ENCODE measurements at regions not wholly inside any gene's neighbourhood (a gene's known extent, or its start where the extent isn't known, plus 50 kb on each side); places are given as distances from the start of the nearest gene placed in this dataset.

DNA sequence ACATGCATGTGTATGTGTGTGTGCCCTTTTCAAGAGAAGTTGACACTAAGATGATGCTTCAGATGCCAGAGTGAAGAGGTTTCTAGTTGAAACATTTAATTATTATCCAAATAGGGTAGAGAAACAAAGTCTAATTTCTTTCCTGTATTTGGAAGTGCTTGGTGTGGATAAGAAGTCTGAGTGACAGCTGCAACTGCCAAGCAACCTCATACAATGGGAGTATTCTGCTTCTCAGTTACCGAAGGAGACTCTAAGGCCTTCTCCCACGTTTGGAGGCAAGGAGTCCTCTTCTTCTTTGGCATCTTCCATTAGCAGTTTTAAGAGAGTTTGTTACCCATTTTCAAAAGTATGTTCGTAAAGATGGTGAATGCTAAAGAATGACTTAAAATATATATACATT, 82.4 kb downstream of the HDGFL1 start:
- H3K27me3 ChIP-seq (ENCODE audit: control insufficient read depth, insufficient read depth, low read length), result no peaks in the 10 kb centered on the region
- no peaks in the 10 kb centered on the region for H3K9me3 ChIP-seq (ENCODE audit: control insufficient read depth, low read depth, low read length)

DNA sequence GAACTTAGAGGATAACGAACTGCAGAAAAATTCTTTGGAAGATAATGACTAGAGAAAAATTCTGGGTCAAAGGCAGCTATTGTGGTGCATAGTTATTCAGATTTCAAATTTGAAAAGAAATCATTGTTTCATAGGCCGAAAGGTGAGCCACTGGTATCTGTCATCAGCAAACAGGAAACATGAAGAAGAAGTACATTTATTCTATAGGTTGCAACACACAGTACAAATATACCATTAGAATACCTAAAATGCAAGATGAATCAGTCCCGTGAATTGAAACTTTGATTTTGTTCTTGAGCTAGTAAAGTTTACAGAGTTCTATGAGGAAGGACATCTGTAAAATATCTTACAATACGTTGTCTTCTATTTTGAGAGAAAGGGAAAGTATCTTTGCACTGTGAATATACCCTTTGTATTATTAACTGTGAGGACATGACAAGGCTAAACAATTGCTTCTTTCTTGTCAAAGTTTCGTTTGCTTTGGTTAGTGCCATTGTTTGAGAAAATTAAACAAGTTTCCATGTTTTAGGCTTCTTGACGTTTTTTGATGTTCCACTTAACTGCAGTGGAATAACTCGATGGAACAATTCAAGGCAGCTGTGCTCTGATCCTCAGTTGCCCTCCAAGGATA, 84.7 kb downstream of the HDGFL1 start:
- Histone ChIP-seq H3K4me1 (ENCODE audit: control insufficient read depth, low read depth, low read length) (peaks cover 6% of the 10 kb centered on the region), H3K9ac (ENCODE audit: low read length) (no peak overlapping the region), H3K27me3 (ENCODE audit: control insufficient read depth, insufficient read depth, low read length) (no peaks in the 10 kb centered on the region), H3K36me3 (ENCODE audit: control insufficient read depth, low read depth, low read length) (no peaks in the 10 kb centered on the region), H3K4me3 (ENCODE audit: low read length) (no peak overlapping the region), H3K27ac (ENCODE audit: low read length) (no peak overlapping the region), H3K9me3 (ENCODE audit: control insufficient read depth, low read depth, low read length) (no peaks in the 10 kb centered on the region)

More for the DNA sequence above, 82.4 kb downstream of the HDGFL1 start:
- H3K9ac ChIP-seq (ENCODE audit: low read length), result no peak overlapping the region
- H3K4me3 ChIP-seq (ENCODE audit: low read length), result no peak overlapping the region
- no peaks in the 10 kb centered on the region for H3K36me3 ChIP-seq (ENCODE audit: control insufficient read depth, low read depth, low read length)
- peaks cover 6% of the 10 kb centered on the region for H3K4me1 ChIP-seq (ENCODE audit: control insufficient read depth, low read depth, low read length)
- H3K27ac ChIP-seq (ENCODE audit: low read length), result no peak overlapping the region

DNA sequence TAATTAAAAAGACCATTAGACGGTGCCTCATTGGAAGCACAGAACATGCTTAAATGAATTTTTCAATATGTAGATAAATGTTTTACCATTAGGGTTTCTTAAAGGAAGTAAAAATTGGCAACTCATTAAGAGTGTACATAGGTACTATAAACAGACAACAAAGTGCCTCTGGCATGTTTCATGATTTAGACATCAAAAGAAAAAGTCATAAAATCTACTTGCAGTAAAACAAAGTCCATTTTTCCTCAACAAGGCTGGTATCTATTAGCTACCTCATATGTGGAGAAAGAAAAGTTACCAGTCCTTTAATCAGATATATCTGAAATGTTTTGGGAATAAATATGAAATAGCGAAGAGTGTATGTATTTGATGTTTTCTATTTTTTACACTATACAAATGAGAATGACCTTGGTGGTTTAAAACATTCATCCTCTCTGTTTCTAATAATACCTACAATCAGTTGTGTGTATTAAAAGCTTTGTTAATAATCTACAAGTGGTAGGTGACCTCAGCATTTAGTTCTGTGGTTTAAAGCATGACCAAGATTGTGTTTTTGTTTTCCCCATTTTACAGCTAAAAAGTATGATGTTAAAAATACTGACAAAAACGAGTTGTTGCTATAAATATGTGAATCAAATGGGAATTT, 87.5 kb downstream of the HDGFL1 start:
- H3K36me3 ChIP-seq (ENCODE audit: control insufficient read depth, low read depth, low read length), result no peaks in the 10 kb centered on the region
- no peak overlapping the region for H3K27ac ChIP-seq (ENCODE audit: low read length)
- H3K4me3 ChIP-seq (ENCODE audit: low read length), result no peak overlapping the region
- no peaks in the 10 kb centered on the region for H3K27me3 ChIP-seq (ENCODE audit: control insufficient read depth, insufficient read depth, low read length)
- H3K4me1 ChIP-seq (ENCODE audit: control insufficient read depth, low read depth, low read length), result peaks cover 6% of the 10 kb centered on the region
- H3K9ac ChIP-seq (ENCODE audit: low read length), result no peak overlapping the region
- no peaks in the 10 kb centered on the region for H3K9me3 ChIP-seq (ENCODE audit: control insufficient read depth, low read depth, low read length)

DNA sequence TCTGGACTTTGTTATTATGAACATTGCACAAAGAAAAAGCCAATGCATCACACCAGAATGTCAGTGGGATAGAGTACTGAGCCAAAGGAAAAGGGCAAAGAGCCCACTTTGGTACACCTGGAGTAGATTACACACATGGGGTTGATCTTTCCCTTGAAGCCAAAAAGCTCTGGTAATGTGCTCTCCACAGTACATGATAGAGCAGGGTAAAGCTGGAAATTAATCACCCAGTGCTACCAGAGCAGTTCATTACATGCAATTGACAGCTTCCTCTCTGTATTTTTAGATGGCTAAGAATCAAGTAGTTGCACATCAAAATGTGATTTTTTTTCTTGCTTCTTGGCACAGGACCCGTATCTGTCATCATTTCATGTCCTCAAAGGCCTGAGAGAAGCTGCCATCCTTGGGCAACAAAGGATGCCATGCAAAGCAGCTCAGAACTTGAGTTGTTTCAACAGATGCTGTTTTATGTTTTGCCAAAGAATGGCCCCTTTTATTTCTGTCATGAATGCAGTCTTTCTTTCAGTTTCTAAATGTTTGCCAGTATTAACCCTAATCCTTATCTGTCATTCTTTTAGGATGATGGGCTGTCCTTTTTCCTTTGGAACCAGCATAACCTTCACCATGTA, 88.1 kb downstream of the HDGFL1 start:
- no peaks in the 10 kb centered on the region for H3K27me3 ChIP-seq (ENCODE audit: control insufficient read depth, insufficient read depth, low read length)
- no peaks in the 10 kb centered on the region for H3K9me3 ChIP-seq (ENCODE audit: control insufficient read depth, low read depth, low read length)
- H3K4me3 ChIP-seq (ENCODE audit: low read length), result no peak overlapping the region
- no peak overlapping the region for H3K9ac ChIP-seq (ENCODE audit: low read length)
- peaks cover 6% of the 10 kb centered on the region for H3K4me1 ChIP-seq (ENCODE audit: control insufficient read depth, low read depth, low read length)
- H3K36me3 ChIP-seq (ENCODE audit: control insufficient read depth, low read depth, low read length), result no peaks in the 10 kb centered on the region
- no peak overlapping the region for H3K27ac ChIP-seq (ENCODE audit: low read length)

DNA sequence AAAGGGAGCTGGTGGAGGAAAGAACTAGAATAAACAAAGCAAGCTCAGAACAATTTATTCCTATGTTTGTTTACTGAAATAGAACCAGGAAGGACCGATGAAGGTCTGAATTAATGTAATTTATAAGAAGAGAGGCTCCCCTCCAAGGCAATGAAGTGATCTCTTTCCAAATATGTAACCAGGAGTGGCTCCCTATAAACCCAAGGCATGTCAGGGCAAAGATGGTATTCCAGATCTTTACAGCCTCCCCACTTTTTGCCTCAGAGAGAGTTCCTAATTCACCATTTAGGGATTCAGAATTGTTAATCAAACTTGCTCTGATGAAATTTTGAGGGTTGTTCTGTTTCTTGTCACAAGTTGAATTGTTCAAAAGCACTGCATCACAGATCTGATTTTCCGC, 88.8 kb downstream of the HDGFL1 start:
- H3K27me3 ChIP-seq (ENCODE audit: control insufficient read depth, insufficient read depth, low read length), result no peaks in the 10 kb centered on the region
- no peaks in the 10 kb centered on the region for H3K36me3 ChIP-seq (ENCODE audit: control insufficient read depth, low read depth, low read length)
- no peak overlapping the region for H3K4me3 ChIP-seq (ENCODE audit: low read length)
- H3K9ac ChIP-seq (ENCODE audit: low read length), result no peak overlapping the region
- H3K9me3 ChIP-seq (ENCODE audit: control insufficient read depth, low read depth, low read length), result no peaks in the 10 kb centered on the region
- H3K27ac ChIP-seq (ENCODE audit: low read length), result no peak overlapping the region
- peaks cover 6% of the 10 kb centered on the region for H3K4me1 ChIP-seq (ENCODE audit: control insufficient read depth, low read depth, low read length)

DNA sequence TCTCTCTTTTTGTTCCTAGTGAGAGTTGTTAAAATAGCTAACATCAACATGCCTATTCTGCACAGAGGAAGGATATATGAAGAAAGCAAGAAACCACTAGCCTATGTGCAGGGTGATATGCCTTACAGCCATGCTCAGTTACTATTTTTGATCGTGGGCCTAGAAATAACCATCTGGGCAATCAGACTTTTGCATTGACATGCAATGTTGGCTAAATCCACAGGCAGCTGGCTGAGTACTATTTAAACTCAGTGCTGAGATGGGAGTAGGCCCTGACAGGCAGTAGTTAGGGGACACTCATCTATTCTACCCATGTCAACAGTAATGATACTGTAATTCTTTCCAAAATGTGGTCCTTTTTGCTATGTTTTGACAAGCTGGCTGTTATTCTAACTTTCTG, 89.6 kb downstream of the HDGFL1 start:
- no peaks in the 10 kb centered on the region for H3K9me3 ChIP-seq (ENCODE audit: control insufficient read depth, low read depth, low read length)
- H3K4me1 ChIP-seq (ENCODE audit: control insufficient read depth, low read depth, low read length), result peaks cover 2% of the 10 kb centered on the region
- H3K36me3 ChIP-seq (ENCODE audit: control insufficient read depth, low read depth, low read length), result no peaks in the 10 kb centered on the region
- H3K27ac ChIP-seq (ENCODE audit: low read length), result no peak overlapping the region
- no peaks in the 10 kb centered on the region for H3K27me3 ChIP-seq (ENCODE audit: control insufficient read depth, insufficient read depth, low read length)
- H3K4me3 ChIP-seq (ENCODE audit: low read length), result no peak overlapping the region
- H3K9ac ChIP-seq (ENCODE audit: low read length), result no peak overlapping the region

DNA sequence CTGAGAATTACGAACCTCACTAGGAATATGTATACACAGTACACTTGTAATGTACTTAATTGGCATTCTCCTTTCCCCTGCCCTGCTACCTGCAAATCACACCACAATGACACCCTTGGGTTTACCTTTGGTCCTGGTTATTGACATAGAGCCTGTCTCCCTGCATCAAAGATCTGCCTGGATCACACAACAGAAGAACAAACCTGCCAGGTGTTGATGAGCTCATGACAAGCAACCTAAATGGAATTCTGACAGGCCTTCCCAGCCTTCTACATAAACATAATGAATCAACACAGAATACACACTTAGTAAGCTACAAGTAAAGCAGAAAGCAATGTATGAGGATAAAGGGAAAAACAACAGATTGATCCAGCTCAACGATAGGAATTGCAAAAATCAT, 95.6 kb downstream of the HDGFL1 start:
- H3K4me3 ChIP-seq (ENCODE audit: low read length), result no peak overlapping the region
- no peaks in the 10 kb centered on the region for H3K4me1 ChIP-seq (ENCODE audit: control insufficient read depth, low read depth, low read length)
- no peaks in the 10 kb centered on the region for H3K36me3 ChIP-seq (ENCODE audit: control insufficient read depth, low read depth, low read length)
- H3K27ac ChIP-seq (ENCODE audit: low read length), result no peak overlapping the region
- H3K9ac ChIP-seq (ENCODE audit: low read length), result no peak overlapping the region
- no peaks in the 10 kb centered on the region for H3K27me3 ChIP-seq (ENCODE audit: control insufficient read depth, insufficient read depth, low read length)
- H3K9me3 ChIP-seq (ENCODE audit: control insufficient read depth, low read depth, low read length), result no peaks in the 10 kb centered on the region

DNA sequence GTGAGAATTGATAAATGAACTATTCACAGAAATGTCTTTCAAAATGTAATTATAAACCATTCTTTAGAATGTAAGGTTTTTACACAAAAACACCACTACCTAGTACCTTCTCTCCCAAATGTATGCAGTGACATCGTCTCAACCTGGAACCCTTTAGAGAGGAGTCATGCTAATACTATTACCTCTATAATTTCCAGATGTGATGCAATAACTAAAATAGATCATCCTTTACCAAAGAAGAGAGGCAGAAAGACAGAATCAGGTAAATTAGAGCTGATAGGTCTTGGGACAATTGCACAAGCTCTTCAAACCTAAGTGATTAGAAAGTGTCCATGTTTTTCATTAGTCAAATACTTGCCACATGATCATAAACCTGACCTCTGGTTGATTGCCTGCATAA, 96.7 kb downstream of the HDGFL1 start:
- Histone ChIP-seq H3K9ac (ENCODE audit: low read length) (no peak overlapping the region), H3K27ac (ENCODE audit: low read length) (no peak overlapping the region), H3K4me3 (ENCODE audit: low read length) (no peak overlapping the region), H3K9me3 (ENCODE audit: control insufficient read depth, low read depth, low read length) (no peaks in the 10 kb centered on the region), H3K36me3 (ENCODE audit: control insufficient read depth, low read depth, low read length) (no peaks in the 10 kb centered on the region), H3K4me1 (ENCODE audit: control insufficient read depth, low read depth, low read length) (no peaks in the 10 kb centered on the region), H3K27me3 (ENCODE audit: control insufficient read depth, insufficient read depth, low read length) (no peaks in the 10 kb centered on the region)

DNA sequence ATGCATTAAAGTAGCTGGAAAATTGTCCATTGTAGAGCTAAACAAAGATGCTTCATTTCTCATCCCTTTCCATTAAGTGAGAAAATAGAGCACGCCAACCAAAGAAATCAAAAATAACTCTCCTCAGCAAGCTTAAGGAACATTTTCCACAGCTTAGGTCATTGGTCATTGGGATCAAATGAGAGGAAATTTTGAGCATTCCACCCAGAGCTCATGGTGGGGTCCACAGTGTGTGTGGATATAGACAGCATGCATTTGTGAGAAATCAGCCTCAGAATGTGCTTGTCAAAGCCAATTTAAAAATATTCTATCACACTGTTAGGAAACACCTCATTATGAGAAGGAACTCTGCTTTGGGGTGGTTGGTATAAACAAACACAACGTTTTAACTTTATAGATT, 97.2 kb downstream of the HDGFL1 start:
- Histone ChIP-seq H3K9ac (ENCODE audit: low read length) (no peak overlapping the region), H3K9me3 (ENCODE audit: control insufficient read depth, low read depth, low read length) (no peaks in the 10 kb centered on the region), H3K27me3 (ENCODE audit: control insufficient read depth, insufficient read depth, low read length) (no peaks in the 10 kb centered on the region), H3K27ac (ENCODE audit: low read length) (no peak overlapping the region), H3K4me3 (ENCODE audit: low read length) (no peak overlapping the region), H3K4me1 (ENCODE audit: control insufficient read depth, low read depth, low read length) (no peaks in the 10 kb centered on the region), H3K36me3 (ENCODE audit: control insufficient read depth, low read depth, low read length) (no peaks in the 10 kb centered on the region)

DNA sequence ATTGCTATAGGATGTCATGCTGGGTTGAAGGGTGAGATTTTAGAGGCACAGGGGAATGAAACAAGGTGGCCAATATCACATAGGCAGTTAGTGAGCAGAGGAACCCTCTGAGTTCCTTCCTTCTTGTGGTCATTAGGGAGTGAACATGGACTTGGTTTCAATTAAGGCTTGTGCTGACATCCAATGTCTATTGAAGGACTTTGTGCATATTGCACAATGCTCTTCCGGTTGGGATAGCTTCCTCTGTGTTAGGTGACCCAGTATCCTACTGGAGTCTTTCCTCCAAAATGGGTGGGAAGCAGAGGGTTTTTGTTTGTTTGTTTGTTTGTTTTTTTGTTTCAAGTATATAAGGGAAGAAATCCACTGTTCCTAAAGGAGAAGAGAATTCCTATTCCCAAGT, 98.5 kb downstream of the HDGFL1 start:
- Histone ChIP-seq H3K9me3 (ENCODE audit: control insufficient read depth, low read depth, low read length) (no peaks in the 10 kb centered on the region), H3K4me3 (ENCODE audit: low read length) (no peak overlapping the region), H3K9ac (ENCODE audit: low read length) (no peak overlapping the region)

DNA sequence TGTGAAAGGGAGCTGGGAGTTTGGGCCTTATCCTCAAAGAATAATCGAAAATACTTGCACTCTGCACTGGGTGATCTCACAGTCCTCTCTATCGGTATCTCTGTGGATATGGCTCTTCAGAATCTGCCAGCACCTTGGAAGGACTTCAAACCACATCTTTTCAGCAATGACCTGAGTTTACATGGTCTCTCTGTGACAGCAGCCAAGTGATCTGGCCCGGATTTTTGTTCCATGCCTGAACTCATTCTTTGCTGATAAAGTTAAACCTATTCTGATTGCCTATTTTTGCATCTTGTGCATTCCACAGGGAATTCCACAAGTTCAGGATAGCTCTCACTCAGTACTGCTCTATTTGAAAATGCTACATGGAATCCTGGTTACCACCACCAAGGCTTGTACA, 98.9 kb downstream of the HDGFL1 start:
- Histone ChIP-seq H3K4me1 (ENCODE audit: control insufficient read depth, low read depth, low read length) (no peaks in the 10 kb centered on the region), H3K36me3 (ENCODE audit: control insufficient read depth, low read depth, low read length) (no peaks in the 10 kb centered on the region)

More for the DNA sequence above, 98.5 kb downstream of the HDGFL1 start:
- no peaks in the 10 kb centered on the region for H3K36me3 ChIP-seq (ENCODE audit: control insufficient read depth, low read depth, low read length)
- no peaks in the 10 kb centered on the region for H3K27me3 ChIP-seq (ENCODE audit: control insufficient read depth, insufficient read depth, low read length)
- H3K4me1 ChIP-seq (ENCODE audit: control insufficient read depth, low read depth, low read length), result no peaks in the 10 kb centered on the region
- H3K27ac ChIP-seq (ENCODE audit: low read length), result no peak overlapping the region

DNA sequence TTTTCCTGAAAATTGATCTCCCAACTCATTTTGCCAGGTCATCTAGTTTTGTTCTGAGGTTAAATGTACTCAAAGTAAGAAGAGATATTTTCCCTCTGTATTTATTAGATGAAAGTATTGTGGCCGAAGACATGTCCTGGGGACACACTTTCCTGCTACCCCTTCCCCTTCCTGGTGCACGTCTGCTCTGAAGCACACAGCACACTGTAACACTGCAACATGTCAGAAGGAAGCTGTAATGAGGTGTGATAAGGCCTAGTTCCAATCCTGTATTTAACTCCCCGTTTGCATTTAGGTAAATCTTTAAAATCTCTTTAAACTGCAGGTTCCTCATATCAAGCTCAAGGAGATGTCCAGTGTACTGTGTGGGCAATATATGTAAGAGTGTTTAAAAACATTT, 99.4 kb downstream of the HDGFL1 start:
- Histone ChIP-seq H3K27me3 (ENCODE audit: control insufficient read depth, insufficient read depth, low read length) (no peaks in the 10 kb centered on the region), H3K27ac (ENCODE audit: low read length) (no peak overlapping the region), H3K9ac (ENCODE audit: low read length) (no peak overlapping the region), H3K36me3 (ENCODE audit: control insufficient read depth, low read depth, low read length) (no peaks in the 10 kb centered on the region), H3K4me1 (ENCODE audit: control insufficient read depth, low read depth, low read length) (no peaks in the 10 kb centered on the region), H3K9me3 (ENCODE audit: control insufficient read depth, low read depth, low read length) (no peaks in the 10 kb centered on the region), H3K4me3 (ENCODE audit: low read length) (no peak overlapping the region)

More for the DNA sequence above, 98.9 kb downstream of the HDGFL1 start:
- H3K4me3 ChIP-seq (ENCODE audit: low read length), result no peak overlapping the region
- no peaks in the 10 kb centered on the region for H3K9me3 ChIP-seq (ENCODE audit: control insufficient read depth, low read depth, low read length)
- no peak overlapping the region for H3K9ac ChIP-seq (ENCODE audit: low read length)
- no peak overlapping the region for H3K27ac ChIP-seq (ENCODE audit: low read length)
- H3K27me3 ChIP-seq (ENCODE audit: control insufficient read depth, insufficient read depth, low read length), result no peaks in the 10 kb centered on the region
